ENCODE measurements at regions not wholly inside any gene's neighbourhood (a gene's known extent, or its start where the extent isn't known, plus 50 kb on each side); places are given as distances from the start of the nearest gene placed in this dataset.

DNA sequence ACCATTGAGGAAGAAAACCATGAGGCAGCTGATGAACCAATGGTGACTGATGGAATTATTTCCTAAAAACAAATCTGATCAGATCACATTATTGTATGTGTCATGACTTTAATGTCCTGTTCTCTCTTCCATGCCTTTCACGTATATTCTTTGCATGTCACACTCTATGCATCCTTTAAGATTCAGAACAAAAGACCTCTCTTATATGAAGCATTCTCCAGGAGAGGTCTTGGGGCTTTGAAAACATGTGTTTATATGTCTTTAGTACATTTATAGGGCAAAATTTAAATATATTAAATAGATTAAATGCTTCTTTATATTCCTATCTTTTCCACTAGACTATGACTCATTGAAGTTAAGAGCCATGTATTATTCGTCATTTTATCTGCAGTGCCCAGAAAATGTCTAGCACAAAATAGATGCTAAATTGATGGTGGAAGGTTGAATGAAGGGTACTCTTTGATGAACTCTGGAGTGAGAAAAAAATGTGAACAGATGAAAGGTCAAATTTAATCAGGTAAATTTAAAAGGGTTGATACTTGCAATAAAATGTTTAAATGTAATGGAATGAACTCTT, 196.3 kb downstream of the PSAT1 start:
- no peak for DNase-seq (ENCODE audit: low read depth)

DNA sequence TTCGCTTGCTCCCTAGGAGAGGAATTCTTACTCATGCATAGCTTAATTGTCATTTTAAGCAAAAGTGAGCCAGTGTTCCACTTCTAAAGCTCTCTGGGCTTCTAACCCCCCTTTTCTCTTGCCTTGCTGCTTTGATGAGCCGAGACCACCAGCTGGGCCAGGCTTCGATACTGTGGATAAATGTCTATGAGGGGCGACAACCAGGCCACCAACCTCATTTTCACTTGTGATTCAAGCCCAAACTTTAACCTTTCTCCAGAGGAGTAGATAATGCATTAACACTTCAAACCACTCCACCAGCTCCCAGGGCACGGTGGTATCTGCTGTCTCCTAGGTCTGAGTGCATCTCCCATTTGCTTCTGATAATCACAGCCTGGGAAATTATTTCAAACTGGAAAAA, 205.6 kb downstream of the PSAT1 start:
- DNase-seq (ENCODE audit: low read depth): no peak

DNA sequence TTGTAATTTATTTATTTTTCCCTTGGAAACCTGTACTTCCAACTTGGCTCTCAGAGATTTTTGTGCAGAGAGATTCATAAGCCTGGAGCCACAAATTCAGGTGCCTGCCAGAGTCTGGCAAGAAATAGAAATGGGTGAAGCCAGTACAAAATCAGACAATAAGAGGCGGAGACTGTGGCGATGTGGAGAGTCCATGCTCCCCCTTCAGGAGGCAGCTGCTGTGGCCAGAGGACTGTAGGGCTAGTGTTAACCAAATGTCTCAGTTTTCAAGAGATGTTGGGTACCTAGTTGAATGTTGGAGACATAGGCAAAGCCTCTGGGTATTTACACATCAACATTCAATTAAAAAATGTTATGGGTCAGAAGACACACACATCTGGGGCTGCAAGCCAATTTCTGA, 208.6 kb downstream of the PSAT1 start:
- DNase-seq (ENCODE audit: low read depth): no peak

DNA sequence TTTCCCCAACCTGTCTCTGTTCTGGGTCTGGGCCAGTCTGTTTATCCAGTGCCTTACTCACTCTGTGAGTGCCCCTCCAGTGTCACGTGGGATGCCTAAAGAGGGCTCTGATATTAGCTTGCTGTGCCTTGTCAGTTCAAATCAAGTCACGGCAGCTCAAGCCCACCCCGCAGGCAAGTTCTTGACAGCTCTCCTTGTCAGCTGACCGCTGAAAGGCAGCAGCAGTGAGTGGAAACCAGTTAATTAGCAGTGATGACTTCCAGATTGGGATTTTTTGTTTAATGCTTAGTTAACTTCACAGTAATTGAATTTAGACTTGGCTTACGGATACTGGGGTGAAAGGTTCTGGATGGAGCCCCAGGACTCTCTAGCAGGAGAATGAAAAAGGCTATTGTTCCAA, 210.1 kb downstream of the PSAT1 start:
- DNase-seq (ENCODE audit: low read depth): no peak

DNA sequence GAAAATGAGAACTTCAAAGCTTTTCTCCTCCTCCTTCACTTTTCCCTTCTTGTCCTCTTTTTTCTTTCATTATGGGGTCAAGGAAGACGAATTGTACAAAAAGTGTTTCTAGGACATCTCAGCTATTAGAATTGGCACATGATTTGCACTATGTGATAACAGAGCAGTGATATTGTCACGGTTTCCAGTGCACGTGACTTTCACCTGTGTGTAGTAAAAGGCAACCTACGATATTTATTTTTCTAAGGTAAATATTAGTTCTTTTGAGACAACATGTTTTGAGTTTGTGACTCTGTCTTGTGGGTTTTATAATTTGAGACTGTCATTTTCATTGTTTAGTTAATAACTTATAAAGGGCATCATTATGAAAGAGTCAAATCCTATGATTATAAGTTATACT, 213.1 kb downstream of the PSAT1 start:
- no peak for DNase-seq (ENCODE audit: low read depth)

DNA sequence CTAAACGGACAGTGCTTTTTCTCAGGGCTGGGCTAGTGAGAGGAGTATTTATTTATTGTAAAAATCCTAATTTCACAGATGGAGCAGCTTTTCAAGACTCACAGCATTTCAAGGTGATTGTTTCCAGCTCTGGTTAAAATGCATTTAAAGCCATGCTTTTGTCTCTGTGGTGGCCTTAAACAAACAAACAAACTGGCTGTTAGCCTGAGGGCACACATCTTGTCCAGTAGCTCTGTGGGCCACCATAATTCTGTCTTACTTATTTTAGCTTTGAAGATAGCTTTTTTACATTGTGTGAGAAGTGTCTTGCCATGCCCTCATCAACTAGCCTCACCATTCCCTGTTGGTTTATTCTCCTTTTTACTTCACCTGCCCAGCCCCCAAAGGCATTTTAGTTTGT, 218.2 kb downstream of the PSAT1 start:
- no peak for DNase-seq (ENCODE audit: low read depth)

DNA sequence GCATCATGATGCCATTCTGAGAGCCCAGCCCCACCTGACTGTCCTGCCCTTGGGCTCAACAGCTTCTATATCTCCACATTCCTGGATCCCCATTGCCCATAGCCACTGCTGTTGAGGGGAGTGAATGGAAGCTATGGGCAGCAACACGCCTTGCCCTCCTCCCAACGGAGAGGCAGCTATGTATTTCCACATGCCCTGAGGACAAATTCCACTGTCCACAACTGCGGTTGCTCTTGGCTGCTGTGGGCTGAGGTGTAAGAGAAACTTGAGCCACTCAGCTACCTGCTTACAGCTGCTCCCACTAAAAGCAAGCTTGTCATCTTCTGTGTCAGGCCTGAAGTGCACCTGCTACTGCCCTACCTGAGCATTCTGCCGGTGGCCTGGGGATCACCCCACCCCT, 222.9 kb downstream of the PSAT1 start:
- DNase-seq (ENCODE audit: low read depth): no peak

DNA sequence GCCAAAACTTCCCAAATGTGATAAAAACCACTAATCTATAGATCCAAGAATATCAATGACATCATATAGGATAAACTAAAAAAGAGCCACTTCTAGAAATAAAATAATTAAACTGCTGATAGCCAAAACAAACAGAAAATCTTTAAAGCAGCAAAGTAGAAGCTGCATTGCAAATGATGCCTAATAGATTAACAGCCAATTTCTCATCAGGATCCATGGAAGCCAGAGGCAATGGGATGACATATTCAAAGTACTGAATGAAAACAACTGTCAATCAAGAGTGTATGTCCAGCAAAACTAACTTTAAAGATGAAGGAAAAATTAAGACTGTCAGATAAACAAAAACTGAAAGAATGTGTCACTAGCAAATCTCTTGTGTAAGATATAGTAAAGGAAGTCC, 224.8 kb downstream of the PSAT1 start:
- DNase-seq (ENCODE audit: low read depth): no peak

DNA sequence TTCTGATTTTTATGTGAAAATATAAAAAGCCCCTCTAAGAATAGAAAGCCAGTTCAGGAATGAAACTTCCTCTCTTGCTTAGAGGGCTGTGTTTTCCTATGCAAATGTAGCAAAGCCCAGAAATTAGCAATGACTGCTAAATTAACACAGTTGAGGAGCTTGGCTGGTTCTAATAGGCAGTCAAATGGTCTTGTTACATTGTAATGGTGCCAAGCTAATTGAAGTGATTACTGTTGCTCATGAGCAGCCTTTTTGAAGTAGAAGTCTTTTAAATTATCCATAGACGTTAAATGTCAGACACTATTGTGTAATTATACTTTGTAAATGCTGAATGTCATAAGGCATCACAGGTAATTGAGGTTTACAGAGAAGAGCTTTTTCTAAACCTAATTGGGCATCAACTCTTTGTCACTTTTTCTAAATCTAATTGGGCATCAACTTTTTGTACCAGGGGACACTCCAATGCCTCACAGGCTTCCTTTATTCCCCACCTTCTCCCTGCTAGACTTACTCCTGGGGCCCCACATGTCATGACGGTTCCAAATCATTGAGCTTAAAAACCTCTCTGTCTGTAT, 229.1 kb downstream of the PSAT1 start:
- DNase-seq (ENCODE audit: low read depth): no peak

DNA sequence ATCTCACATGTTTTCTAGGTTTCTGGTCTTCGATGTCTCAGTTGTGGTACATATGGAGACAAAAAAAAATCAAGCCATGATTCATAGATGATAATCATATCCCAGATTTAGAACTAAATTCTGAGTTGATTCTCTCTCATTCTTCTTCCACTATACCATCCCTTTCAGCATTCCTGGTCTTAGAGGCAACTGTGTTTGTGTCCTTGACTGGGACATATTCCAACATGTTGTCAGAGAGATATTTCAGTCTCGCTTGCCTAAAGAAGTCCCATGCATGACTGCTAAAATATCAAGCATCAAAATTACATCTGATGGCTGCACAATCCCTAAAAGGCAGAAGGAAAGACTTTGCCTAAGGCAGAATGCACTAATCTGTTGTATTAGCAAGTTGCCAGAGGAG, 236.6 kb downstream of the PSAT1 start:
- no peak for DNase-seq (ENCODE audit: low read depth)

DNA sequence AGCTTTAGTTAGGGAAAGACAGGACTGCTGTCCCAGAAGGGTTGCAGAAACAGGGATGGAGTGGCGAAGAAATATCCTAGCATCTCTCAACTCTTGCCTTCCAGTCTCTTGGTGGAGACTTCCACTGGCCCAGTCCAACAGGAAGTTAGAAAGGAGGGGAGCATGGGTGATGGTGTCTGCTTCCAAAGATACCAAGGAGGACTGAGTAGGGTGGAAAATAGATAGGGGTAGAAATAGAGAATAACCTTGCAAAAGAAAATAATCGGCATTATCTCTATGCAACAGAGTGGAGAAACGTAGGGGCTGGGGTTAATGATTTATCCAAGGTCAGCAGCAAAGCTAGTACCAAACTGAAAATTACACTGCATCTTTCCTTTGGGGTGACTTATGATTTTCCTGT, 242.3 kb downstream of the PSAT1 start:
- DNase-seq (ENCODE audit: low read depth): no peak

DNA sequence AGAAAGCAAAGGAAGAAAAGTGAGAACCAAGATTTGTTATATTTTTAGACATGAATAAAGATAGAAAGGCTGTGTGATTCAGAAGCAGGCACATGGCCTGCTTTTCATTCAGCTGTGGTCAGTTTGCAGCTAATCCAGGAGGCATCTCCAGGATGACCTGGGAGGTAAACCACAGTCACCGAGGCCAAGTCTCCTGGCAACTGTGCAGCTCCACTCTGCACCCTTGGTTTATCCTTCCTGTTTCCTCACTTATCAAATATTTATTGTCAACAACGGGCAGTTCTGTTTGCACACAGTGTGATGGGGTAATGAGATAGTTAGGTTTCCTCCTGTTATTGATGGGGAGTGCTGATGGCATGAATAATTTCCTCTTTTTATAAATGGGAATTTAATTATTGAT, 243.0 kb downstream of the PSAT1 start:
- no peak for DNase-seq (ENCODE audit: low read depth)

DNA sequence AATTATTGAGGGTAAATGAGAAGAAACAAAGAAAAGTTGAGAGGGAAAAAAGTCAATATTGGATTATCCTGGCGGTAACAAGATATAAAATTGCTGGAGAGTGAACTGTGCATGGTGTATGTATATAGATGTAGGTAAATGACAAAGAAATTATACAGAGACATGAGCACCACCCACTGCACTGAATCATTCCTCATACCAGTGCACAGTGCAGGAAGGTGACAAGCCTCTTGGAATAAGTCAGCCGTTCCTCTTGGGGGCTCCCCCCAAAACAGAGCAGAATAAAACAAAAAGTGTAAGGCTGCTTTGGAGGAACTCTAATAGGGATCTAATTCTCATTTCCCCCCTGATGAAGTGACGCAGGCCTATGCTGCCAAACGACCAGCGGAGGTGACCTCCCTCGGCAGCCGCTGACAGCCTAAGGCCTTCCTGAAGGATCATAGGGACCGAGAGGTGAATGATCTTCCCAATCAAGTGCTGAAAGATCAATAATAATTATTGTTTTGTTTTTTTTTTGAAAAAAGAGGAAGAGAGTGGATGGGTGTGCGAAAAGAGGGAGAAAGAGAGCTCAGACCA, 245.0 kb downstream of the PSAT1 start:
- DNase-seq (ENCODE audit: low read depth): no peak

DNA sequence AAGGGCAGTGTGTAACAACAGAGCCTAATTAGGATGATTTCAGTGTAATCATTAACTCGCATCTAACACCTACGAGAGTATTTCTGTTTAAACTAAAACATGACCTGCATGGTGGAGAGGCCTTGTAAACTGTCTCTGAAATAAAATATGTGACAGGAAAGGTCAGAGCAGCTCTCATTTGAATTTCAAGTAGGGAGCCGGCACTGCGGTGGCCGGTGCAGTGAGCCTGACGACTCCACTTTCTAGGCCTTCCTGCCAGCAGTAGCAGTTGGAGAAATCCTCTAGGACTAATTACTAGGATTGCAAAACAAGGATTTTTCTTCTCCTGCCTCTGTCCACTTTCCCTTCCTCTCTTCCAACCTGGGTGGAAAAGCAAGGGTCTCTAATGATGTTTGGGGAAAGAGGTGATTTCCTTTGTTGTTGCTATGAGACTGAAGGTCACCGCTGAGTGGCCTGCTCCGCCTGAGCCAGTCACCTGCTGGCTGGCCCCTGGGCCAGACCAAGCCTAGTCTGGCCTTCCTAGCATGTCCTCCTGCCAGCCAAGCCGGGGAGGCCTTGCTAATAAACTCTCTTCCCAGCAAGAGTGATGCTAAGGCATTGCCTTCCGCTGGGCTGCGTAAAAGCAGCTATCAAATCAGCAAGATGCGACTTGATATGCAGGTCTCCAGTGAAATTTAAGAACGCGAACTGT, 245.7 kb downstream of the PSAT1 start:
- DNase-seq (ENCODE audit: low read depth): no peak

DNA sequence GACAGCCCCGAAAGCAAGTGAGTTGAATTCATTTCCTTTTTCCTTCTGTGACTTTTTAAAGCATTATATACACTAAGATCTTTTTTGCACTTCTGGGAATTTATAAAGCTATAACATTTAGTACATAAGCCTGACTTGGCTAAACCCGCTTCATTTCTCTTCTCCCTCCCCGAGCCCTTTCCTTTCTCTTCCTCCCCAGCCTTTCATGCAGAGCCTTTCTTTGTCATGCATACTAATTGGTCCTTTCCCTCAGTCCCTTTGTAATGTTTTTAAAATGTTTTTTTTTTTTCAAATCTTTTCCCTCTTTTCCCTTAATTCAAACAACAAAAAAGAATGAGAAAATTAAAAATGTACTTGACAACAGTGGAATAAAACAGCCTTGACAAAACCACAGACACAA, 246.4 kb downstream of the PSAT1 start:
- DNase-seq (ENCODE audit: low read depth): no peak

DNA sequence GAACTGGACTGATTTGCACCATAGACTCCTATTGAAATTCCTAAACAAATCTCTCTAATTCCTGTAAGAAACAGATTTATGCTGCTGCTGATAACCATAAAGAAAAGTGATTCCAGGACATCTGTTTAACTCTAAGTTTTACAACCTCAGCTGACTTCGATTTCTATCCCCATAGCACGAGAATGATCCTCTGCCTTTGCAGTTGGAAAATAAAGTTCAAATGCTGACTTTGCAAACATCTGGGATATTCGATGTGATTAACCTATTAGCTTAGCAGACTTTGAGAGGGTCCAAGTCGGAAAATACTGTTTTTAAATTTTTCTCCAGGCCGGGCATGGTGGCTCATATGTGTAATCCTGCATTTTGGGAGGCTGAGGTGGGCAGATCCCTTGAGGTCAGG, 247.3 kb downstream of the PSAT1 start:
- DNase-seq (ENCODE audit: low read depth): no peak

DNA sequence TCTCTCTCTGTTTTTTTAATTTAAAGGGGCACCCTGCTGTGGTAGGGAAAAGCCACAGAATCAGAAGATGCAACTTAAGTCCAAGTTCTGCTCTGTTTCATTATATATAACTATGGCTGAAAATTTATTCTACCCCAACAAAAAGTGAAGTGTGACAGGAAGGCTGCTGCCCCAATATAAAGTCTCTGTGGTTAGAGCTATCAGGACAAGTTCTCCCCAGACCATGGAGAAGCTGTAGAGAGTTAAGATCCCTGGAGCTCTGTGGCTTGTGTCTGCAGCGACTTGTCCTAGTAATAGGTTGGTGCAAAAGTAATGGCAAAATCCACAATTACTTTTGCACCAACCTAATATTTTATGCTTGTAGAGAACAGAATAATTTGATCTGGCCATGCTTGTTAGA, 250.9 kb downstream of the PSAT1 start:
- no peak for DNase-seq (ENCODE audit: low read depth)

DNA sequence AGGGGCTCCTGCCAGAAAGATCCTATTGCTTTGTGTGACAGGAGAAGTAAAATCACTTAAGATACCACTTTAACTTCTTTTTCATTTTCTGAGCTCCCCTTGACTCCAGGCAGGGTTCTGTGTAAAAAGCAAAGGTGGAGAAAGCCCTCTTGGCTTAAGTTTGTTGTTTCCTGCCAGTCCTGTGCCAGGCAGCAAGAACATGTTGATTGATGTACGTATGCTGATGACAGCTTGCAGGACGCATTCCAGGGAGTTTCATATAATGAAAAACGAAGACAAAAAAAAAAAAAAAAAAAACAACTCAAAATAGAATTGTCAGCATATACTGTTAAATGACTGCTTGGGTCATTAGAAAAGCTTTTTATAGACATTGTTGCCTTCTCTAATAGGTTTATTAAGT, 251.7 kb downstream of the PSAT1 start:
- no peak for DNase-seq (ENCODE audit: low read depth)

DNA sequence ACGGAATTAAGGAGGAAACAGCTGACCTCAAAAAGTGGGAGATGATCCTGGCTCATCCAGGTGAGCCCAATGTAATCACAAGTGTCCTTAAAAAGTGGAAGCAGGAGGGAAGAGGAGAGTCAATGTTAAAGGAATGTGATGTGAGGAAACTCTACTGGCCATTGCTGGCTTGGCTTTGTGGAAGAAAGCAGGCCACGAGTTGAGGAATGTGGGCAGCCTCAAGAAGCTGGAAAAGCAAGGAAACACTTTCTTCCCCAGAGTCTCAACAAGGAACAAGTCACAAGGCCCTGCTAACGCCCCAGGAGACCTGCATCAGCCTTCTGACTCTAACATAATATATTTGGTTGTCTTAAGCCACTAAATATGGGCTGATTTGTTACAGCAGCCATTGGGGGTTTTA, 252.8 kb downstream of the PSAT1 start:
- no peak for DNase-seq (ENCODE audit: low read depth)

DNA sequence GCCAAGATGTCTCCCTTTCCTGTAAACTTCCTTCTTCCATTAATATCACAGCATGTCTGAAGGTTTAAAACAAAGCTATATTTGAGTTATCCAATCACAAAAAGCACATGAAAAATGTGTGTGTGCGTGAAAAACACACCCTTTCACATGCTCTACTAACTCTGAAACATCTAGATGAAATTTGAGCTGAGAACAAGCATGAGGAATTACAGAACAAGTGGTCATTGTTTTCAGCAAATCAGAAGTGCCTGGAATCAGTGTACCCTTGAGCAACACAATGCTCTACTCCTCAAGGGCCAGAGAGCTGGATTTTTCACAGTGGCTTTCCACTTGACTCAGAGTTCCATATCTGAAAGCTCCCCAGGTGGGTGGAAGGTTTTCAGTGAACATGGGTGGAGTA, 255.9 kb downstream of the PSAT1 start:
- DNase-seq (ENCODE audit: low read depth): no peak

DNA sequence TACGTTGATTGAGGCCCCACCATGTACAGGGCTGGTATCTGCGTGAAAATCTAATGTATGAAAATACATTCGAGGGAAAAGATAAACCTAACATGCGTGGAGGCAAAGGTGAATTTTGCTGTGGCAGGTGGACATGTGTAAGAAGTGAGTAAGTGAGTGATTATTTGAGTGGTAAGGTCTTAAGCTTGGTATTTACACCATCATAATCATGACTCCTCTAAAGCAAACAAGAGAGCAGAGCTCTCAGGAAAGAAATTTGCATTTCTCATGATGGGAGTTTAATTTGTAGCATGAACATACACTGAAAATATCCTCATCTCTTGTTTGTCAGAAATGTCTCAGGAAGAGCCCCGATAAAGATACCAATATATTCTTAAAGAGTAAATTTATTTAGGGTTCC, 260.6 kb downstream of the PSAT1 start:
- no peak for DNase-seq (ENCODE audit: low read depth)

DNA sequence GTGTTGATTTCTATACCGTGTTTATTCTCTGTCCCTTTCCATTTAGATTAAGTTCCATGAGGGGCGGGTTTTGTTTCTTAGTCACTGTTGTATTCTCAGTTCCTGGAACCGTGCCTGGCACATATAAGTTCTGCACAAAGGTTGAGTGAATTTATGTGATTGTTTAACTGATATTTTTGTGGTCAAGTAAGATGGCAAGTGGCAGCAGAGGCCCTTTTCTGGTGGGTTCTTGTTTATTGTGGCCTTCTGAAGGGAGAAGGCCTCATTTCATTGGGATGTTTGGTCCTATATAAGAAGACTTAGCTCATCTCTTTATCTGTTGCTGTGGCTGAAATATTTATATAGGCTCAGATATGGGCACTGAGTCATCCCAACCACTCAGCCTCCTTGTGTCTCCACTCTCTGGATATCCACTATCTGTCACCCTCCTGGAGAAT, 262.5 kb downstream of the PSAT1 start:
- DNase-seq (ENCODE audit: low read depth): no peak

DNA sequence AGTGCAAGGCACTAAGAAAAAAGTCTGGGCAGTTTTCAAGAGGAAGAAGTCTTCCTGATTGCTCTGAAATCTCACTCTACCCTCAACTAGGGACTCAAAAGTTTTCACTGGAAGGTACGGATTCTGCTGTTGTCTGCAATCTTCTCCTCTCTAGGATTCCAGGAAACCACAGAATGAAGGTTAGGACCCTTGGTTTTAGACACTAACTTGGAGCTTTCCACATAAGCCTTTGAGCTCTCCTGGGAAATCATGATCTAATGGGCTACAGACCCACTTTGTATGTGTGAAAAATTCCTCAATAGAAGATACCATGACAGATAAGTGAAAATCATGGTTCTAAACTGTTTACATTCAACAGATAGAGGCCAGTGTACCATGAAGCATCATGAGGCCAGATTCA, 265.1 kb downstream of the PSAT1 start:
- DNase-seq (ENCODE audit: low read depth): no peak

DNA sequence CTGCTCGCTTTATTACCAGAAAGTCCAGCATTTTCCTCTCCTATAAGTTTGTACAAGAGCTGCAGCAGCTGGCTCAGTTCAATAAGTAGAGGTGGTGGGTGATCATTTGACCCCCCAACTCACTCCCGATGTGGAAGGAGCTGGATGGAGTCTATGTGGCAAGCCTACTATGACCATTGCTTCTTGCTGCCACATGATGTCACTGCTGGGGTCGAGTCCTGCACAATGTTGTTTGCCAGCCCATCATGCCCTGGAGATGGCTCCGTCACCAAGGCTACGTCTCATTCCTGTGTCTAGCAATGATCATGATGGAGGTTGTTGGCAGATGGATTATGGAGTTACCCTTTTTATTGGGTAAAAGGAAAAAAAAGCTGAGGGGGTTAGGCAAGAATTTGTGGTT, 266.3 kb downstream of the PSAT1 start:
- no peak for DNase-seq (ENCODE audit: low read depth)

Data from activated T-cell treated with anti-CD3 and anti-CD28 coated beads for 1 hour (primary cell).